Nephron (organoid): ENCODE measurements at regions not wholly inside any gene's neighbourhood (a gene's known extent, or its start where the extent isn't known, plus 50 kb on each side); places are given as distances from the start of the nearest gene placed in this dataset.

Source experiments
- H3K27ac Mint-ChIP-seq, 3 experiments: 2 replicates each; pipeline ENCODE4 v1.8.0; 2020; ENCODE audit warnings: mixed read lengths in 3 of 3, mild to moderate bottlenecking in 2 of 3, moderate library complexity in 1 of 3
- H3K27me3 Mint-ChIP-seq: 2 replicates; pipeline ENCODE4 v1.8.0; 2021; ENCODE audit warnings: low read depth, mild to moderate bottlenecking, moderate library complexity, mixed read lengths
- H3K36me3 Mint-ChIP-seq: 2 replicates; pipeline ENCODE4 v1.8.0; 2020; ENCODE audit warnings: low read depth, mixed read lengths
- H3K4me1 Mint-ChIP-seq: 2 replicates; pipeline ENCODE4 v1.8.0; 2020; ENCODE audit warnings: mixed read lengths
- H3K4me3 Mint-ChIP-seq, 3 experiments: 2 replicates each; pipeline ENCODE4 v1.8.0; 2020; ENCODE audit warnings: mild to moderate bottlenecking in 3 of 3, mixed read lengths in 3 of 3, moderate library complexity in 2 of 3
- H3K9me3 Mint-ChIP-seq: 2 replicates; pipeline ENCODE4 v1.8.0; 2020; ENCODE audit warnings: mixed read lengths
- TF ChIP-seq, protein P1 (sequence below), 3 experiments: fragments of 200-600 bp; sonication (generic); IDR thresholded peaks; one replicate each; pipeline ENCODE4 v1.5.0; 2021; ENCODE audit warnings: antibody characterized with exemption in 3 of 3; ENCODE audit not compliant: unreplicated experiment in 3 of 3

DNA sequence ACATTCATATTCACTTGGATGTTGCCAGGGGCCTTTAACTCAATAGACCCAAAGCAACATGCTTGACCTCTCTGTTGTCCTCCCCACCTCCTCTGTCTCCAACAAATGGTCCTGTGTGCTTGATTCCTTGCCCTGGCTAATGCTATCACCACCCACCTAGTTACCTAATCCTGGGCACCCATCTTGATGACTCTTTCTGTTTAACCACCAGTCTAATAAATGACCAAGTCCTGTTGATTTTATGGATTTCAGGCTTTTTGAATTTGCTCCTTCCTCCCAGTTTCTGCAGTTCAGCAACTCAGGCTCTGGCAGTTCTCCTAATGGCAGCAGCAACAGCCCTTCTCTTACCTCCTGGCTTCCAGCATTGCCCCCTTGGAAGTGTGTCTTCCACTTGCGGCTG, 246.3 kb upstream of the KLF4 start:
- H3K27ac Mint-ChIP-seq = peak overlapping the region in 1 of 3 experiments; percentile 21
- H3K4me3 Mint-ChIP-seq = no peak overlapping the region
- H3K9me3 Mint-ChIP-seq = no peaks in the 10 kb centered on the region
- H3K36me3 Mint-ChIP-seq = no peaks in the 10 kb centered on the region
- H3K4me1 Mint-ChIP-seq = peaks cover 78% of the 10 kb centered on the region
- TF ChIP-seq, protein P1, sequence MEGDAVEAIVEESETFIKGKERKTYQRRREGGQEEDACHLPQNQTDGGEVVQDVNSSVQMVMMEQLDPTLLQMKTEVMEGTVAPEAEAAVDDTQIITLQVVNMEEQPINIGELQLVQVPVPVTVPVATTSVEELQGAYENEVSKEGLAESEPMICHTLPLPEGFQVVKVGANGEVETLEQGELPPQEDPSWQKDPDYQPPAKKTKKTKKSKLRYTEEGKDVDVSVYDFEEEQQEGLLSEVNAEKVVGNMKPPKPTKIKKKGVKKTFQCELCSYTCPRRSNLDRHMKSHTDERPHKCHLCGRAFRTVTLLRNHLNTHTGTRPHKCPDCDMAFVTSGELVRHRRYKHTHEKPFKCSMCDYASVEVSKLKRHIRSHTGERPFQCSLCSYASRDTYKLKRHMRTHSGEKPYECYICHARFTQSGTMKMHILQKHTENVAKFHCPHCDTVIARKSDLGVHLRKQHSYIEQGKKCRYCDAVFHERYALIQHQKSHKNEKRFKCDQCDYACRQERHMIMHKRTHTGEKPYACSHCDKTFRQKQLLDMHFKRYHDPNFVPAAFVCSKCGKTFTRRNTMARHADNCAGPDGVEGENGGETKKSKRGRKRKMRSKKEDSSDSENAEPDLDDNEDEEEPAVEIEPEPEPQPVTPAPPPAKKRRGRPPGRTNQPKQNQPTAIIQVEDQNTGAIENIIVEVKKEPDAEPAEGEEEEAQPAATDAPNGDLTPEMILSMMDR (IDR thresholded peaks at IDR 0.05; ENCODE audit: unreplicated experiment in 3 of 3) = no peak
- H3K27me3 Mint-ChIP-seq = peaks cover 8% of the 10 kb centered on the region

GRCh38 chr9:107734256-107735013, 244.9 kb upstream of the KLF4 start:
- H3K9me3 Mint-ChIP-seq = no peaks in the 10 kb centered on the region
- H3K27ac Mint-ChIP-seq = peak overlapping the region in 1 of 3 experiments; percentile 66
- H3K36me3 Mint-ChIP-seq = no peaks in the 10 kb centered on the region
- no peak overlapping the region for H3K4me3 Mint-ChIP-seq
- peaks cover 71% of the 10 kb centered on the region for H3K4me1 Mint-ChIP-seq
- TF ChIP-seq, protein P1 (IDR thresholded peaks at IDR 0.05; ENCODE audit: unreplicated experiment in 3 of 3) = no peak
- H3K27me3 Mint-ChIP-seq = peaks cover 8% of the 10 kb centered on the region

DNA sequence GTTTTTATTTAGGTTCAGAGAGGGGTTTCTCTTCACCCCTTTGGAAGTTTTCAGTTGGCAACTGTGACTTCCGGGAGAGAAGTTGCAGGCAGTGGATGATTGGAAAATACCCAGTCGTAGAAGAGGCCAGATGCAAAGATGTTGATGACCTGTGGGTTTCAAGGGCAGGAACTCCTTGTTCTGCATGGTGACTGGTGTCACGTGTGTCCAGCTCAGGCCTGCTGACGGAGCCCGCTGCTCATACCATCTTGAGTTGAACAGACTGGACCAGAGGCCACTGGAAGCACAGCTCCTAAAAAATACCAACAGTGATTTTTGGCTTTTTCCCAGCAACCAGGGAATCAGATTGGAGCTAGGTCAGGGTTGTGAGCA, 243.9 kb upstream of the KLF4 start:
- Mint-ChIP-seq H3K4me1 (peaks cover 62% of the 10 kb centered on the region), H3K9me3 (no peaks in the 10 kb centered on the region), H3K27ac (peak overlapping the region in 1 of 3 experiments; percentile 61), H3K4me3 (no peak overlapping the region), H3K36me3 (no peaks in the 10 kb centered on the region), H3K27me3 (peaks cover 8% of the 10 kb centered on the region)
- TF ChIP-seq, protein P1 (IDR thresholded peaks at IDR 0.05; ENCODE audit: unreplicated experiment in 3 of 3) = no peak

GRCh38 chr9:107732781-107733522, 243.4 kb upstream of the KLF4 start:
- Mint-ChIP-seq H3K4me3 (no peak overlapping the region), H3K9me3 (no peaks in the 10 kb centered on the region), H3K27ac (peak overlapping the region in 2 of 3 experiments; percentile 50 to 61), H3K36me3 (no peaks in the 10 kb centered on the region), H3K27me3 (peaks cover 8% of the 10 kb centered on the region), H3K4me1 (peaks cover 56% of the 10 kb centered on the region)
- TF ChIP-seq, protein P1 (IDR thresholded peaks at IDR 0.05; ENCODE audit: unreplicated experiment in 3 of 3) = no peak

DNA sequence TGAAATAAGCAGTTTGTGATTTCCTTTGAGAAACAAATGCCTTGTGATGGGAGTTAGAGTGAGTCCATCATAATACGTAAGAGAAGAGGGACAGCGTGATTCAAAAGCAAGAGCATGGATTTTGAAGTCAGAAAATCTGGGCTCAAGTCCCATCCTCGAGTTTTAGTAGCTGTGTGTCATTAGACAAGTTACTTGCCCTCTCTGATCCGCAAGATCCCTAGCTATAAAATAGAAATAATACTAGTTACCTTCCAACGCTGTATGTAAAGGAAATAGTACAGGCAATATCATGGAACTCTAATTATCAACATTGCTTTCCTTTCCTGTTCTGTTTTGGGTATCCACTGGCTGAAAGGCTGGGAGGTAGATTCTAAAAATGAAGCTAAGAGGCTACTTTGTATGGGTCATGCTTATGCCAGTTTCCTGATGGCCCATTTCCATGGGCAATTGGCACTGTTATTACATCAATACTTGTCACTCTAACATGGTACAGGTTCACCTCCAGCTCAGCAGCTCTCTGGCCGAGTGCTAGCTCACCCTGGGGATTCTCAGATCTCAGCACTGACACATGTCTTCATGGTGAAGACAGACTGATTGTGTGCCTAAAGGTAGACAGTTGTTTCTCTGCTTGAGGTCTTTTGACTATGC, 241.7 kb upstream of the KLF4 start:
- Mint-ChIP-seq H3K27me3 (peaks cover 16% of the 10 kb centered on the region), H3K4me3 (no peak overlapping the region), H3K36me3 (no peaks in the 10 kb centered on the region), H3K9me3 (no peaks in the 10 kb centered on the region), H3K27ac (no peak overlapping the region), H3K4me1 (peaks cover 42% of the 10 kb centered on the region)
- TF ChIP-seq, protein P1 (IDR thresholded peaks at IDR 0.05; ENCODE audit: unreplicated experiment in 3 of 3) = no peak
